Neuronal stem cell (in vitro differentiated cells): ENCODE measurements at regions not wholly inside any gene's neighbourhood (a gene's known extent, or its start where the extent isn't known, plus 50 kb on each side); places are given as distances from the start of the nearest gene placed in this dataset.

Source experiments
- DNase-seq: peaks from one replicate; pipeline ENCODE4 v3.0.0-alpha.2; 2013; ENCODE audit warnings: low spot score
- H2AFZ ChIP-seq: one replicate; pipeline ENCODE4 v1.6.1; 2013; ENCODE audit warnings: mild to moderate bottlenecking, low read length, inconsistent platforms
- H2AK5ac ChIP-seq: 2 replicates; pipeline ENCODE4 v1.6.1; 2013; ENCODE audit warnings: low read depth, mild to moderate bottlenecking, inconsistent platforms, low read length, moderate library complexity, mixed read lengths
- H2BK120ac ChIP-seq: 2 replicates; pipeline ENCODE4 v1.6.1; 2013; ENCODE audit warnings: low read depth, mild to moderate bottlenecking, inconsistent platforms, low read length, moderate library complexity, mixed read lengths
- H2BK12ac ChIP-seq: one replicate; pipeline ENCODE4 v1.6.1; 2013; ENCODE audit warnings: low read length, inconsistent platforms
- H2BK15ac ChIP-seq: 2 replicates; pipeline ENCODE4 v1.6.1; 2013; ENCODE audit warnings: mild to moderate bottlenecking, low read length, inconsistent platforms, mixed read lengths
- H2BK5ac ChIP-seq: one replicate; pipeline ENCODE4 v1.6.1; 2013; ENCODE audit warnings: inconsistent platforms, mild to moderate bottlenecking, low read length, moderate library complexity
- H3K14ac ChIP-seq: one replicate; pipeline ENCODE4 v1.6.1; 2013; ENCODE audit warnings: low read length, inconsistent platforms
- H3K18ac ChIP-seq: 2 replicates; pipeline ENCODE4 v1.6.1; 2013; ENCODE audit warnings: low read length, inconsistent platforms
- H3K23ac ChIP-seq: 2 replicates; pipeline ENCODE4 v1.6.1; 2013; ENCODE audit warnings: low read depth, mild to moderate bottlenecking, mixed read lengths, low read length, inconsistent platforms; ENCODE audit not compliant: poor library complexity
- H3K27ac ChIP-seq: replicated peaks from 3 replicates; pipeline ENCODE4 v1.5.1; 2013; ENCODE audit warnings: low read length, inconsistent platforms
- H3K27me3 ChIP-seq, 3 experiments: 2 replicates each; pipeline ENCODE4 v1.6.1; 2013; ENCODE audit warnings: low read length in 3 of 3, mild to moderate bottlenecking in 2 of 3, inconsistent platforms in 1 of 3, low read depth in 1 of 3, mixed read lengths in 1 of 3, moderate library complexity in 1 of 3; ENCODE audit not compliant: control insufficient read depth in 3 of 3, insufficient read depth in 3 of 3
- H3K36me3 ChIP-seq, 2 donors: replicated peaks in 1 of 2; 2 replicates each; pipeline ENCODE4 v1.6.1; 2013; ENCODE audit warnings: low read length in 2 of 2; ENCODE audit not compliant: control insufficient read depth in 2 of 2, insufficient read depth in 2 of 2
- H3K4ac ChIP-seq: 2 replicates; pipeline ENCODE4 v1.6.1; 2013; ENCODE audit warnings: inconsistent platforms, mild to moderate bottlenecking, low read length, moderate library complexity
- H3K4me1 ChIP-seq, 2 donors: 1 replicate in 1 of 2; 2 replicates in 1 of 2; pipeline ENCODE4 v1.6.1; 2013; ENCODE audit warnings: low read length in 2 of 2, low read depth in 1 of 2; ENCODE audit not compliant: control insufficient read depth in 2 of 2, insufficient read depth in 1 of 2
- H3K4me2 ChIP-seq: one replicate; pipeline ENCODE4 v1.6.1; 2013; ENCODE audit warnings: mild to moderate bottlenecking, low read length, inconsistent platforms; ENCODE audit not compliant: insufficient read depth, poor library complexity, severe bottlenecking
- H3K4me3 ChIP-seq, 2 donors: 2 replicates each; pipeline ENCODE4 v1.5.1; 2013; ENCODE audit warnings: low read length in 2 of 2, mild to moderate bottlenecking in 2 of 2, inconsistent platforms in 1 of 2, moderate library complexity in 1 of 2
- H3K79me1 ChIP-seq: one replicate; pipeline ENCODE4 v1.6.1; 2013; ENCODE audit warnings: low read depth, mild to moderate bottlenecking, inconsistent platforms, low read length, moderate library complexity
- H3K9ac ChIP-seq: one replicate; pipeline ENCODE4 v1.6.1; 2013; ENCODE audit warnings: mild to moderate bottlenecking, low read depth, low read length, inconsistent platforms; ENCODE audit not compliant: poor library complexity
- H3K9me3 ChIP-seq, 2 donors: replicated peaks in 1 of 2; 2 replicates each; pipeline versions ENCODE3 to v1.6.1; 2013; ENCODE audit warnings: low read length in 2 of 2, mild to moderate bottlenecking in 2 of 2, inconsistent platforms in 1 of 2, low read depth in 1 of 2, mixed read lengths in 1 of 2, moderate library complexity in 1 of 2; ENCODE audit not compliant: control insufficient read depth in 2 of 2, insufficient read depth in 1 of 2
- H4K8ac ChIP-seq: one replicate; pipeline ENCODE4 v1.6.1; 2013; ENCODE audit warnings: low read depth, mild to moderate bottlenecking, inconsistent platforms, low read length, moderate library complexity
- H4K91ac ChIP-seq: one replicate; pipeline ENCODE4 v1.6.1; 2013; ENCODE audit warnings: low read length, low read depth, mild to moderate bottlenecking, inconsistent platforms; ENCODE audit not compliant: poor library complexity
- WGBS, 2 donors: extraction: QIAGEN DNeasy Blood & Tissue Kit; methylation state at CpG; one replicate each; pipeline ENCODE4 v1.1.7; 2013; ENCODE audit warnings: missing lambda C conversion rate in 2 of 2, mixed read lengths in 1 of 2; ENCODE audit not compliant: insufficient read length in 2 of 2, insufficient replicate concordance in 1 of 2; ENCODE audit errors: extremely low coverage in 2 of 2; 5-methylcytosine and 5-hydroxymethylcytosine counted together

DNA sequence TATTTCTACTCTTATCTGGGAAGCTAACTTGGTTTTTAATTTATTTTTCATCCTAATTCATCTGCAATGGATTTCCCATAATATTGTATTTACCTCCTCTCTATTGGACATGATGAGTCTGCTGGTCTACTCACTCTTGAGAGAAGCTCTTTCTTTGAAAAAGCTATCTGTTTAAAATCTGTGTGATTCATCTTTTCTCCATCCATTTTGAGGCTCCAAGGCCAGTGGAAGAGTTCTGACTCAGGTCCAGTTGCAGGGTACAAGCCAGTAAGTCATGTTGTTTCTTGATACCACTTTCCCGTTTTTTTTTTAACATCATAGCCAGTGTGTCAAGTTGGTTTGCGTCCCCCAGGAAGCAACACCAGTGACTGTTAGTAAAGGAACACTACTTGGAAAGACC lies 160.3 kb upstream of the BMP4 start:
- Histone ChIP-seq H3K27me3 (no peaks in the 10 kb centered on the region), H2AK5ac (no peak overlapping the region), H3K9ac (no peak overlapping the region), H2BK5ac (no peak overlapping the region), H3K27ac (no peak overlapping the region), H2BK120ac (no peak overlapping the region), H3K14ac (no peak overlapping the region), H3K36me3 (no peaks in the 10 kb centered on the region), H3K18ac (no peak overlapping the region), H3K4me2 (no peak overlapping the region), H2BK12ac (no peak overlapping the region), H4K8ac (no peak overlapping the region), H4K91ac (no peak overlapping the region), H2AFZ (no peak overlapping the region), H2BK15ac (no peak overlapping the region), H3K9me3 (no peaks in the 10 kb centered on the region), H3K23ac (no peak overlapping the region), H3K79me1 (no peaks in the 10 kb centered on the region), H3K4ac (no peak overlapping the region), H3K4me1 (peaks cover 0 to 7% of the 10 kb centered on the region in 2 donors), H3K4me3 (no peak overlapping the region)
- no peak for DNase-seq
- WGBS, 2 donors, result no CpG with 5 or more reads among the region's 2 CpGs

DNA sequence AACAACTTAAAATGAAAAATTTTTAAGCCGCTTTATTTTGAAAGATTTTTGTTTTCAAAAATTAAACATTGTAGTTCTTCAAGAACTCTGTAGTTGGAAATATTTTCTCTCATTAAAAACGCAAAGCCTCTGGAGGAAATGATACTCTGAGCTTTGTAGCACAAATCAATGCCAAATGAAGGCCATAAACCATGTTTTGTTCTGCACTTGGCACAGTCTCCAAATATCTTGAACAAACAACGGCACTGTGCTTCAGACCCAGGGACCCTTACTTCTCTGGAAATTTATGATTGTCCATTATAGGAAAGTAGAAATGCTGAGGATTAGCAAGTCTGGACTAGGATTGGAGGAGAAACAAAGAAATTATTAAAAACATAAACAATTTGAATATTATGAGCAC lies 160.8 kb upstream of the BMP4 start:
- DNase-seq, result no peak
- WGBS, 2 donors, result no CpG with 5 or more reads among the region's 3 CpGs
- no peak overlapping the region for H3K14ac ChIP-seq

DNA sequence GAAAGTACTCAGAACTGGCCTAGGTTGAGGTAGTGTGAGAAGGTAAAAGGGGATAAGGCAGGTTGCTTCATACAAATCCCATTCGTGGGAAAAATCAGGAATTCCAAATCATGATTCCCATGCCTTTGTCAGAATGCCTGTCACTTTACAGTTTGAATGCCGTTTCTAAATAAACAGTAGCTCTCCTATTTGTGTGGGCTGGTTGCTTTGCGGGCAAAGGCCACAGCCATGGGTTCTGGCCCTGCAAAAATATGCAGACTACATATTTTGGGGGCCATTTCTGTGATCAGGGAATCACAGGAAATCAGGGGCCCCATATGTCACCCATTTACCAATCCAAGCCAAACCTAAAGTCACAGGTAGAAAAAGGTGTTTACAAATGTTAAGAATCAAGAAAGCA lies 161.3 kb upstream of the BMP4 start:
- no peak for DNase-seq
- no peak overlapping the region for H3K23ac ChIP-seq
- H3K9ac ChIP-seq, result no peak overlapping the region
- no peak overlapping the region for H3K18ac ChIP-seq
- H3K9me3 ChIP-seq, result no peaks in the 10 kb centered on the region
- no peak overlapping the region for H2BK120ac ChIP-seq
- H3K4me2 ChIP-seq, result no peak overlapping the region
- H2BK12ac ChIP-seq, result no peak overlapping the region
- no peak overlapping the region for H2AFZ ChIP-seq
- no peaks in the 10 kb centered on the region for H3K36me3 ChIP-seq
- H2AK5ac ChIP-seq, result no peak overlapping the region
- no peak overlapping the region for H4K8ac ChIP-seq
- no peak overlapping the region for H4K91ac ChIP-seq
- no peaks in the 10 kb centered on the region for H3K79me1 ChIP-seq
- H3K27me3 ChIP-seq, result no peaks in the 10 kb centered on the region
- H3K4me3 ChIP-seq, result no peak overlapping the region
- H2BK5ac ChIP-seq, result no peak overlapping the region
- H2BK15ac ChIP-seq, result no peak overlapping the region
- no peak overlapping the region for H3K14ac ChIP-seq
- no peak overlapping the region for H3K4ac ChIP-seq
- H3K4me1 ChIP-seq, result peaks cover 0 to 7% of the 10 kb centered on the region in 2 donors
- no CpG with 5 or more reads among the region's 3 CpGs for WGBS, 2 donors
- H3K27ac ChIP-seq, result no peak overlapping the region

More for the DNA sequence above, 160.8 kb upstream of the BMP4 start:
- H2BK120ac ChIP-seq, result no peak overlapping the region
- H3K18ac ChIP-seq, result no peak overlapping the region
- H2AFZ ChIP-seq, result no peak overlapping the region
- no peaks in the 10 kb centered on the region for H3K27me3 ChIP-seq
- no peak overlapping the region for H3K23ac ChIP-seq
- H2AK5ac ChIP-seq, result no peak overlapping the region
- no peak overlapping the region for H3K4me2 ChIP-seq
- no peak overlapping the region for H2BK12ac ChIP-seq
- no peak overlapping the region for H3K4ac ChIP-seq
- H3K36me3 ChIP-seq, result no peaks in the 10 kb centered on the region
- H3K27ac ChIP-seq, result no peak overlapping the region
- peaks cover 0 to 7% of the 10 kb centered on the region in 2 donors for H3K4me1 ChIP-seq
- no peaks in the 10 kb centered on the region for H3K79me1 ChIP-seq
- H3K9me3 ChIP-seq, result no peaks in the 10 kb centered on the region
- no peak overlapping the region for H2BK5ac ChIP-seq
- H3K9ac ChIP-seq, result no peak overlapping the region
- H4K8ac ChIP-seq, result no peak overlapping the region
- no peak overlapping the region for H3K4me3 ChIP-seq
- no peak overlapping the region for H2BK15ac ChIP-seq
- H4K91ac ChIP-seq, result no peak overlapping the region

DNA sequence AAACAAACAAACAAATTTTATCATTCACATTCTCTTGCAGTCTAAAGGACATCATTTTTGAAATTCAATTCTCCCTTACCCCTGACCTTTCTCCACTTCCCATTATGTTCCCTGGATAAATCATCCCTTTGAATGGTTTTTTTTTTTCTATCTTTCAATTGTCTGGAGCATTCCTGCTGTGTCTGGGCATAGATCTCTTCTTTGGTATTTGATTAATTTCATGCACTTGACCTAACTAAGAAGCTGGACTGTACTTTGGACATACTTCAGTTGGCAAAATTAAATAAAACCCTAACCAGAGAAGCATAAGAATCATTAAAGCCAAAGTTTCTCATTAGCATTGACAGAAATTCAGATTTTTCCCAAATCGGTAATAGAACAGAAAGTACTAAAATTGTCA lies 163.6 kb upstream of the BMP4 start:
- Histone ChIP-seq H2BK12ac (no peak overlapping the region), H4K91ac (no peak overlapping the region), H2AK5ac (no peak overlapping the region), H3K23ac (no peak overlapping the region), H2BK120ac (no peak overlapping the region), H3K4me3 (no peak overlapping the region), H4K8ac (no peak overlapping the region), H3K79me1 (no peaks in the 10 kb centered on the region), H3K9me3 (no peaks in the 10 kb centered on the region), H3K18ac (no peak overlapping the region), H3K9ac (no peak overlapping the region), H3K4ac (no peak overlapping the region), H2BK5ac (no peak overlapping the region), H3K36me3 (no peaks in the 10 kb centered on the region), H3K4me2 (no peak overlapping the region), H2BK15ac (no peak overlapping the region), H3K14ac (no peak overlapping the region), H3K27ac (no peak overlapping the region), H3K27me3 (no peaks in the 10 kb centered on the region), H2AFZ (no peak overlapping the region), H3K4me1 (peaks cover 0 to 7% of the 10 kb centered on the region in 2 donors)
- DNase-seq, result no peak
- WGBS, 2 donors, result no CpG with 5 or more reads among the region's 1 CpG
